WTC11 (cell line): ENCODE measurements at regions not wholly inside any gene's neighbourhood (a gene's known extent, or its start where the extent isn't known, plus 50 kb on each side); places are given as distances from the start of the nearest gene placed in this dataset.

Source experiments
- ATAC-seq: fragments of 200-7000 bp; cut with Tn5 transposase; 2 replicates; pipeline ENCODE4 v1.10.0; 2021; ENCODE audit warnings: mild to moderate bottlenecking, moderate library complexity
- CTCF ChIA-PET: fragments of 300-600 bp; sonication (Branson Sonifier 250); formaldehyde crosslinking; loops from one replicate; lab custom pipeline; 2021; ENCODE audit warnings: antibody characterized with exemption; lab: Charles Lee
- POLR2A ChIA-PET: fragments of 350-600 bp; sonication (Branson Sonifier 250); formaldehyde crosslinking; loops from one replicate; lab custom pipeline; 2021; ENCODE audit warnings: antibody characterized with exemption; lab: Charles Lee
- DNase-seq: peaks from one replicate; pipeline ENCODE4 v3.0.0; 2021; ENCODE audit warnings: low spot score
- H3K27ac Mint-ChIP-seq: 2 replicates; pipeline ENCODE4 v1.8.0; 2021; ENCODE audit warnings: mixed read lengths
- H3K27me3 Mint-ChIP-seq: 2 replicates; pipeline ENCODE4 v1.8.0; 2021; ENCODE audit warnings: low read depth, mild to moderate bottlenecking, moderate library complexity, mixed read lengths
- H3K36me3 Mint-ChIP-seq: 2 replicates; pipeline ENCODE4 v1.8.0; 2021; ENCODE audit warnings: mixed read lengths
- H3K4me1 Mint-ChIP-seq: 2 replicates; pipeline ENCODE4 v1.8.0; 2022; ENCODE audit warnings: mixed read lengths
- H3K4me3 Mint-ChIP-seq: 2 replicates; pipeline ENCODE4 v1.8.0; 2021; ENCODE audit warnings: mild to moderate bottlenecking, moderate library complexity, mixed read lengths
- H3K9me3 Mint-ChIP-seq: 2 replicates; pipeline ENCODE4 v1.8.0; 2021; ENCODE audit warnings: mixed read lengths
- CREB1 ChIP-seq: sonication (generic); formaldehyde crosslinking; IDR thresholded peaks from 2 replicates; pipeline ENCODE4 v1.8.0; 2023; ENCODE audit warnings: mild to moderate bottlenecking, missing genetic modification reagents
- GABPB1 ChIP-seq: sonication (generic); formaldehyde crosslinking; IDR thresholded peaks from 2 replicates; pipeline ENCODE4 v1.8.1; 2023; ENCODE audit warnings: mild to moderate bottlenecking, missing genetic modification reagents
- GRHL2 ChIP-seq: fragments of 250-450 bp; sonication (Bioruptor Pico); IDR thresholded peaks from 2 replicates; pipeline ENCODE4 v1.8.0; 2022; ENCODE audit warnings: mild to moderate bottlenecking, moderate library complexity; ENCODE audit not compliant: insufficient replicate concordance, severe bottlenecking
- JUN ChIP-seq: sonication (generic); formaldehyde crosslinking; IDR thresholded peaks from 2 replicates; pipeline ENCODE4 v1.8.0; 2023; ENCODE audit warnings: mild to moderate bottlenecking, missing genetic modification reagents
- KAT7 ChIP-seq: sonication (generic); formaldehyde crosslinking; IDR thresholded peaks from 2 replicates; pipeline ENCODE4 v1.8.1; 2023; ENCODE audit warnings: missing genetic modification reagents, mild to moderate bottlenecking, borderline replicate concordance
- NR1H2 ChIP-seq: sonication (generic); formaldehyde crosslinking; IDR thresholded peaks from 2 replicates; pipeline ENCODE4 v1.9.0; 2021; ENCODE audit warnings: mild to moderate bottlenecking, moderate library complexity, missing genetic modification reagents
- OVOL2 ChIP-seq: fragments of 250-450 bp; sonication (Bioruptor Pico); IDR thresholded peaks from 2 replicates; pipeline ENCODE4 v1.9.0; 2021; ENCODE audit warnings: mild to moderate bottlenecking, borderline replicate concordance
- PRRX2 ChIP-seq: fragments of 250-450 bp; sonication (Bioruptor Pico); IDR thresholded peaks from 2 replicates; pipeline ENCODE4 v1.8.0; 2021; ENCODE audit warnings: mild to moderate bottlenecking
- TEAD1 ChIP-seq: sonication (generic); formaldehyde crosslinking; IDR thresholded peaks from 2 replicates; pipeline ENCODE4 v1.8.0; 2022; ENCODE audit warnings: mild to moderate bottlenecking, missing genetic modification reagents
- TEAD4 ChIP-seq: sonication (generic); formaldehyde crosslinking; IDR thresholded peaks from 2 replicates; pipeline ENCODE4 v1.8.0; 2022; ENCODE audit warnings: mild to moderate bottlenecking, missing genetic modification reagents
- TP53 ChIP-seq: sonication (generic); formaldehyde crosslinking; IDR thresholded peaks from 2 replicates; pipeline ENCODE4 v1.8.1; 2023; ENCODE audit warnings: mild to moderate bottlenecking, missing genetic modification reagents
- ZNF219 ChIP-seq: sonication (generic); formaldehyde crosslinking; IDR thresholded peaks from 2 replicates; pipeline ENCODE4 v1.8.0; 2023; ENCODE audit warnings: missing genetic modification reagents, mild to moderate bottlenecking, borderline replicate concordance
- ZNF232 ChIP-seq: sonication (generic); formaldehyde crosslinking; IDR thresholded peaks from 2 replicates; pipeline ENCODE4 v1.8.0; 2022; ENCODE audit warnings: mild to moderate bottlenecking, missing genetic modification reagents
- ZNF263 ChIP-seq: sonication (generic); formaldehyde crosslinking; IDR thresholded peaks from 2 replicates; pipeline ENCODE4 v1.8.1; 2022; ENCODE audit warnings: low read depth, mild to moderate bottlenecking, moderate library complexity, missing genetic modification reagents
- ZNF423 ChIP-seq: fragments of 250-450 bp; sonication (Bioruptor Pico); IDR thresholded peaks from 2 replicates; pipeline ENCODE4 v2.1.2; 2022; ENCODE audit warnings: mild to moderate bottlenecking, moderate library complexity
- ZNF671 ChIP-seq: fragments of 250-450 bp; sonication (Bioruptor Pico); IDR thresholded peaks from 2 replicates; pipeline ENCODE4 v1.8.0; 2021; ENCODE audit warnings: mild to moderate bottlenecking
- TF ChIP-seq, protein P1 (sequence below): fragments of 250-450 bp; sonication (Bioruptor Pico); IDR thresholded peaks from 2 replicates; pipeline ENCODE4 v1.9.0; 2021; ENCODE audit warnings: moderate library complexity, mild to moderate bottlenecking, inconsistent platforms, borderline replicate concordance
- TF ChIP-seq, protein P2 (sequence below): sonication (generic); formaldehyde crosslinking; IDR thresholded peaks from 2 replicates; pipeline ENCODE4 v1.8.0; 2023; ENCODE audit warnings: missing genetic modification reagents
- TF ChIP-seq, protein P3 (sequence below): fragments of 200-600 bp; IDR thresholded peaks from 2 replicates; pipeline ENCODE4 v1.8.0; 2022; ENCODE audit warnings: antibody characterized with exemption

DNA sequence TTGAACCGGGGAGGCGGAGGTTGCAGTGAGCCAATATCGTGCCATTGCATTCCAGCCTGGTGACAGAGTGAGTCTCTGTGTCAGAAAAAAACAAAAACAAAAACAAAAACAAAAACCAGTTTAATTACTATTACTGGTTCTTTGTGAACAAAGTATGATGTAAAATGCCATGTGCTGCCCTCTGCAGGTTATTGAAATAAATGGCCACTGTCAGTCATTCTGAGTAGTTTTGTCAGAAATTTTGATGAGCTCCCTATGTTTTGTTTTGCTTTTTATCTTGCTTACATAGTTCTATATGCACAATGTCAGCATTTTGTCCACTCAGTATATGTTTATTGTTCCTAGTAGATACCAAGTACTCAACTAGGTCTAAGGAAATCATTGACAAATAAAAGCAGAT lies 423.6 kb upstream of the CHST9 start:
- peaks cover 13% of the 10 kb centered on the region for H3K4me1 Mint-ChIP-seq
- 0 out of 2 replicates have a peak, but pooled peaks cover 3% of the 10 kb centered on the region for H3K9me3 Mint-ChIP-seq
- CTCF ChIA-PET: interaction anchor here (0.6 to 5.8 kb wide), 26 partner anchors 9 to 590 kb away, joined by 3 to 146 read pairs (median 4); no protein-coding TSS in a partner anchor
- H3K36me3 Mint-ChIP-seq: no peaks in the 10 kb centered on the region
- H3K27me3 Mint-ChIP-seq: no peaks in the 10 kb centered on the region
- POLR2A ChIA-PET: no interaction called here
- no peak overlapping the region for H3K4me3 Mint-ChIP-seq
- H3K27ac Mint-ChIP-seq: no peak overlapping the region
- TF ChIP-seq JUN (CRISPR knock-in tag) (no peak), KAT7 (no peak), PRRX2 (CRISPR knock-in tag) (no peak), OVOL2 (CRISPR knock-in tag) (no peak), ZNF671 (no peak), TEAD1 (CRISPR knock-in tag) (no peak), GABPB1 (CRISPR knock-in tag) (no peak)
- no peak for DNase-seq
- no peak for ATAC-seq

DNA sequence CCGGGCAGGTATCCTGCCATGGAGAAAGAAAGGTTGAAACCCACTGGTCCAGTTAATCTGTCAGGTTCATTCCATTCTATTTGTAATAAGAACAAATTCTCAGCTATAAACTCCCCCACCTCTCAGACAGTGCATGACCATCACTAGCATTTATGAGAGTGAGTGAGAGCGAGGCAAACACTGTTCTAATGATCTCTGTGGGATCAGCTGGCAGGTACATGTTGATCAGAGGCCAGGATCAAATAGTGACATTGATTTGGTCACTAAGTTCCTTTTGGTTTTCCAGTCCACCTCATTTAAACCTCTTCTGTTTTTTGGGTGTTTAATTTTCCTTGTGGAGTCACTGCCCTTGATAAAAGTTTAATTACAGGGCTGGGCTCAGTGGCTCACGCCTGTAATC lies 423.1 kb upstream of the CHST9 start:
- H3K4me3 Mint-ChIP-seq: no peak overlapping the region
- H3K4me1 Mint-ChIP-seq: peaks cover 15% of the 10 kb centered on the region
- ATAC-seq: no peak
- 0 out of 2 replicates have a peak, but pooled peaks cover 3% of the 10 kb centered on the region for H3K9me3 Mint-ChIP-seq
- CTCF ChIA-PET: interaction anchor here (0.6 to 5.8 kb wide), 17 partner anchors 9 to 652 kb away, joined by 3 to 146 read pairs (median 3); no protein-coding TSS in a partner anchor
- no peak overlapping the region for H3K27ac Mint-ChIP-seq
- no peak for DNase-seq
- no peak for TF ChIP-seq ZNF423
- TF ChIP-seq, protein P1, sequence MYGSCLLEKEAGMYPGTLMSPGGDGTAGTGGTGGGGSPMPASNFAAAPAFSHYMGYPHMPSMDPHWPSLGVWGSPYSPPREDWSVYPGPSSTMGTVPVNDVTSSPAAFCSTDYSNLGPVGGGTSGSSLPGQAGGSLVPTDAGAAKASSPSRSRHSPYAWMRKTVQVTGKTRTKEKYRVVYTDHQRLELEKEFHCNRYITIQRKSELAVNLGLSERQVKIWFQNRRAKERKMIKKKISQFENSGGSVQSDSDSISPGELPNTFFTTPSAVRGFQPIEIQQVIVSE (CRISPR knock-in tag): no peak
- no peaks in the 10 kb centered on the region for H3K27me3 Mint-ChIP-seq
- POLR2A ChIA-PET: no interaction called here
- no peaks in the 10 kb centered on the region for H3K36me3 Mint-ChIP-seq

DNA sequence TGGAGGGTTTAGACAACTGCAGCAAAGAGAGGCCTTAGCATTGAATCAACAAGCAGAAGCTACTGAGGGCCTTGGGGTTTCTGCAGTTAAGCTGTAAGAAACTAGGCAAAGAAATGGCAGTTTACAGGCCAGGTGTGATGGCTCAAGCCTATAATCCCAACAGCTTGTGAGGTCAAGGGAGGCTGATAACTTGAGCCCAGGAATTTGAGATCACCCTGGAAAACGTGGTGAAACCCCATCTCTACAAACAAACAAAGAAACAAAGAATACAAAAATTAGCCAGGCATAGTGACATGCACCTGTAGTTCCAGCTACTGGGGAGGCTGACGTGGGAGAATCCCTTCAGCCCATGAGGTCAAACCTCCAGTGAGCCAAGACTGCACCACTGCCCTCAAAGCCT lies 421.6 kb upstream of the CHST9 start:
- Mint-ChIP-seq H3K4me1 (peaks cover 25% of the 10 kb centered on the region), H3K4me3 (no peak overlapping the region), H3K27me3 (no peaks in the 10 kb centered on the region), H3K36me3 (no peaks in the 10 kb centered on the region), H3K9me3 (peaks cover 8% of the 10 kb centered on the region), H3K27ac (no peak overlapping the region)
- no peak for ATAC-seq
- DNase-seq: no peak
- POLR2A ChIA-PET: no interaction called here
- CTCF ChIA-PET: interaction anchor here (0.8 to 5.8 kb wide), 6 partner anchors 8 to 152 kb away, joined by 3 to 146 read pairs (median 4); no protein-coding TSS in a partner anchor
- no peak for TF ChIP-seq ZNF423
- no peak for TF ChIP-seq ZNF219
- TF ChIP-seq ZNF263: no peak
- TF ChIP-seq TEAD4: no peak
- TF ChIP-seq, protein P2, sequence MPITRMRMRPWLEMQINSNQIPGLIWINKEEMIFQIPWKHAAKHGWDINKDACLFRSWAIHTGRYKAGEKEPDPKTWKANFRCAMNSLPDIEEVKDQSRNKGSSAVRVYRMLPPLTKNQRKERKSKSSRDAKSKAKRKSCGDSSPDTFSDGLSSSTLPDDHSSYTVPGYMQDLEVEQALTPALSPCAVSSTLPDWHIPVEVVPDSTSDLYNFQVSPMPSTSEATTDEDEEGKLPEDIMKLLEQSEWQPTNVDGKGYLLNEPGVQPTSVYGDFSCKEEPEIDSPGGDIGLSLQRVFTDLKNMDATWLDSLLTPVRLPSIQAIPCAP (CRISPR knock-in tag): no peak
- no peak for TF ChIP-seq NR1H2 (CRISPR knock-in tag)
- no peak for TF ChIP-seq ZNF232 (CRISPR knock-in tag)
- TF ChIP-seq GRHL2 (CRISPR knock-in tag): no peak
- no peak for TF ChIP-seq KAT7
- no peak for TF ChIP-seq CREB1 (CRISPR knock-in tag)
- TF ChIP-seq TP53 (CRISPR knock-in tag): no peak

DNA sequence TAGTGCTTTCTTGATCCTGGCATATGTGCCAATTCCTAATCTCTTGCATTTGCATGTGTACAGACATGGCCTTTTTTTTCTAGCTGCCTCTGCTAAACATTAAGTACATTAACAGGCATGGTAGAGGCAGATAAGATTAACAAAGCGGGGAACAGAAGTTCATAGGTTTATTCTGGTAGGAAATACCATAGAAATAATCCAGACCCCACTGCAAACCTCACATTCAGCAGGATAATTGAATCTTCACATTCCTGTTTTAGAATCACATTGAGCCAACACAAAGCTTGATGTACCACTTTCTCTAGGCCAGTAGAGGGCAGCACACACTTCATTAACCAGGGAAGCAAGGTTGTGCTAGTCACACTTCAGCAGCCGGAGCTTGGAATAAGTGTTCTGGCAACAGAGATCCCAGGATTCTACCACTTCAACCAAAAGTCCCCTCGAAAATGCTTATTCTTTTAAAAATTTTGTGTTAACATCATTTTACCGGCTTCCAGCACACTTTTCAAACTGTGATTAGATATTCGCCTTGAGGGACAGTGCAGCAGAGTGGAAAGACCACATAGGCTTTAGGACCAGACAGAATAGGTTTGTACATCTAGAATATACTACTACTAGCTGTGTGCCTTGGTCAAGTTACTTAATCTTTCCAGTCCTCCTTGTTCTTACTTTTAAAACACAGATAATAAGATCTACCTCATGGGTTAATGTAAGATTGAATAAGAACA lies 420.2 kb upstream of the CHST9 start:
- CTCF ChIA-PET: interaction anchor here (0.7 to 5.8 kb wide), 43 partner anchors 9 to 962 kb away, joined by 3 to 146 read pairs (median 5); no protein-coding TSS in a partner anchor
- H3K27ac Mint-ChIP-seq: 0 out of 2 replicates have a peak overlapping the region, but pooled peaks have one; percentile 51
- DNase-seq: peak; percentile 61
- H3K4me3 Mint-ChIP-seq: no peak overlapping the region
- peaks cover 25% of the 10 kb centered on the region for H3K4me1 Mint-ChIP-seq
- POLR2A ChIA-PET: interaction anchor here (1.2 to 1.7 kb wide), 2 partner anchors 108 to 144 kb away, joined by 3 to 4 read pairs; no protein-coding TSS in a partner anchor
- TF ChIP-seq, protein P3, sequence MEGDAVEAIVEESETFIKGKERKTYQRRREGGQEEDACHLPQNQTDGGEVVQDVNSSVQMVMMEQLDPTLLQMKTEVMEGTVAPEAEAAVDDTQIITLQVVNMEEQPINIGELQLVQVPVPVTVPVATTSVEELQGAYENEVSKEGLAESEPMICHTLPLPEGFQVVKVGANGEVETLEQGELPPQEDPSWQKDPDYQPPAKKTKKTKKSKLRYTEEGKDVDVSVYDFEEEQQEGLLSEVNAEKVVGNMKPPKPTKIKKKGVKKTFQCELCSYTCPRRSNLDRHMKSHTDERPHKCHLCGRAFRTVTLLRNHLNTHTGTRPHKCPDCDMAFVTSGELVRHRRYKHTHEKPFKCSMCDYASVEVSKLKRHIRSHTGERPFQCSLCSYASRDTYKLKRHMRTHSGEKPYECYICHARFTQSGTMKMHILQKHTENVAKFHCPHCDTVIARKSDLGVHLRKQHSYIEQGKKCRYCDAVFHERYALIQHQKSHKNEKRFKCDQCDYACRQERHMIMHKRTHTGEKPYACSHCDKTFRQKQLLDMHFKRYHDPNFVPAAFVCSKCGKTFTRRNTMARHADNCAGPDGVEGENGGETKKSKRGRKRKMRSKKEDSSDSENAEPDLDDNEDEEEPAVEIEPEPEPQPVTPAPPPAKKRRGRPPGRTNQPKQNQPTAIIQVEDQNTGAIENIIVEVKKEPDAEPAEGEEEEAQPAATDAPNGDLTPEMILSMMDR: peak; percentile 83
- no peak for TF ChIP-seq TEAD4
- TF ChIP-seq, all 79 proteins: peak for 1
- Mint-ChIP-seq H3K27me3 (no peaks in the 10 kb centered on the region), H3K36me3 (peaks cover 8% of the 10 kb centered on the region; the same call in 1 of the 2 replicates), H3K9me3 (peaks cover 20% of the 10 kb centered on the region)
- ATAC-seq: peak; percentile 89
